LNCAP (cell line): ENCODE measurements at regions not wholly inside any gene's neighbourhood (a gene's known extent, or its start where the extent isn't known, plus 50 kb on each side); places are given as distances from the start of the nearest gene placed in this dataset.

Source experiments
- CTCF ChIP-seq: fragments of 450-650 bp; IDR thresholded peaks from 2 replicates; pipeline ENCODE4 v1.5.1; 2017; ENCODE audit warnings: mild to moderate bottlenecking

GRCh38 chr21:31788581-31788980 is 56.7 kb upstream of the SCAF4 start:
- TF ChIP-seq CTCF = no peak

- peak; percentile 6; the same call in 1 of the 2 replicates for TF ChIP-seq CTCF
Observed at GRCh38 chr21:31786164-31786920, 54.4 kb upstream of the SCAF4 start.

GRCh38 chr21:31785237-31786163 is 53.6 kb upstream of the SCAF4 start:
- TF ChIP-seq CTCF = peak; percentile 80

GRCh38 chr21:31781737-31782136 is 49.8 kb upstream of the SCAF4 start:
- TF ChIP-seq CTCF = no peak
